ENCODE measurements at regions not wholly inside any gene's neighbourhood (a gene's known extent, or its start where the extent isn't known, plus 50 kb on each side); places are given as distances from the start of the nearest gene placed in this dataset.

- DNase-seq (ENCODE audit: low spot score), result no peak
These were observed 360.2 kb upstream of the TSHZ3 start for GRCh38 chr19:31709476-31709875.

- DNase-seq (ENCODE audit: low spot score), result no peak
These were observed 366.2 kb upstream of the TSHZ3 start for GRCh38 chr19:31715249-31715945.

GRCh38 chr19:31716826-31717225 is 367.6 kb upstream of the TSHZ3 start:
- no peak for DNase-seq (ENCODE audit: low spot score)

- no peak for DNase-seq (ENCODE audit: low spot score)
These were observed 368.2 kb upstream of the TSHZ3 start for GRCh38 chr19:31717269-31717923.

- no peak for DNase-seq (ENCODE audit: low spot score)
These were observed 368.8 kb upstream of the TSHZ3 start for GRCh38 chr19:31718032-31718431.

- no peak for DNase-seq (ENCODE audit: low spot score)
These were observed 369.7 kb upstream of the TSHZ3 start for GRCh38 chr19:31718898-31719297.

- DNase-seq (ENCODE audit: low spot score), result no peak
These were observed 373.9 kb upstream of the TSHZ3 start for GRCh38 chr19:31723101-31723500.

- no peak for DNase-seq (ENCODE audit: low spot score)
These were observed 375.8 kb upstream of the TSHZ3 start for GRCh38 chr19:31725051-31725450.

GRCh38 chr19:31727536-31727935 is 378.3 kb upstream of the TSHZ3 start:
- DNase-seq (ENCODE audit: low spot score), result no peak

- DNase-seq (ENCODE audit: low spot score), result no peak
These were observed 381.0 kb upstream of the TSHZ3 start for GRCh38 chr19:31730270-31730669.

GRCh38 chr19:31733591-31733990 is 384.4 kb upstream of the TSHZ3 start:
- no peak for DNase-seq (ENCODE audit: low spot score)

GRCh38 chr19:31742249-31742648 is 393.0 kb upstream of the TSHZ3 start:
- DNase-seq (ENCODE audit: low spot score), result no peak

GRCh38 chr19:31745731-31746130 is 396.5 kb upstream of the TSHZ3 start:
- no peak for DNase-seq (ENCODE audit: low spot score)

GRCh38 chr19:31749231-31749630 is 400.0 kb upstream of the TSHZ3 start:
- no peak for DNase-seq (ENCODE audit: low spot score)

- no peak for DNase-seq (ENCODE audit: low spot score)
These were observed 410.1 kb upstream of the TSHZ3 start for GRCh38 chr19:31759359-31759758.

GRCh38 chr19:31761281-31761913 is 412.2 kb upstream of the TSHZ3 start:
- no peak for DNase-seq (ENCODE audit: low spot score)

GRCh38 chr19:31770223-31770622 is 421.0 kb upstream of the TSHZ3 start:
- DNase-seq (ENCODE audit: low spot score), result no peak

- DNase-seq (ENCODE audit: low spot score), result no peak
These were observed 423.7 kb upstream of the TSHZ3 start for GRCh38 chr19:31772915-31773314.

GRCh38 chr19:31781542-31781941 is 432.3 kb upstream of the TSHZ3 start:
- DNase-seq (ENCODE audit: low spot score), result no peak

GRCh38 chr19:31783592-31783991 is 434.4 kb upstream of the TSHZ3 start:
- no peak for DNase-seq (ENCODE audit: low spot score)

GRCh38 chr19:31784671-31785101 is 435.4 kb upstream of the TSHZ3 start:
- no peak for DNase-seq (ENCODE audit: low spot score)

- no peak for DNase-seq (ENCODE audit: low spot score)
These were observed 452.4 kb upstream of the TSHZ3 start for GRCh38 chr19:31801611-31802010.

GRCh38 chr19:31803835-31804446 is 454.7 kb upstream of the TSHZ3 start:
- no peak for DNase-seq (ENCODE audit: low spot score)

All from GM03348 (cell line).